ENCODE measurements at regions not wholly inside any gene's neighbourhood (a gene's known extent, or its start where the extent isn't known, plus 50 kb on each side); places are given as distances from the start of the nearest gene placed in this dataset.

DNA sequence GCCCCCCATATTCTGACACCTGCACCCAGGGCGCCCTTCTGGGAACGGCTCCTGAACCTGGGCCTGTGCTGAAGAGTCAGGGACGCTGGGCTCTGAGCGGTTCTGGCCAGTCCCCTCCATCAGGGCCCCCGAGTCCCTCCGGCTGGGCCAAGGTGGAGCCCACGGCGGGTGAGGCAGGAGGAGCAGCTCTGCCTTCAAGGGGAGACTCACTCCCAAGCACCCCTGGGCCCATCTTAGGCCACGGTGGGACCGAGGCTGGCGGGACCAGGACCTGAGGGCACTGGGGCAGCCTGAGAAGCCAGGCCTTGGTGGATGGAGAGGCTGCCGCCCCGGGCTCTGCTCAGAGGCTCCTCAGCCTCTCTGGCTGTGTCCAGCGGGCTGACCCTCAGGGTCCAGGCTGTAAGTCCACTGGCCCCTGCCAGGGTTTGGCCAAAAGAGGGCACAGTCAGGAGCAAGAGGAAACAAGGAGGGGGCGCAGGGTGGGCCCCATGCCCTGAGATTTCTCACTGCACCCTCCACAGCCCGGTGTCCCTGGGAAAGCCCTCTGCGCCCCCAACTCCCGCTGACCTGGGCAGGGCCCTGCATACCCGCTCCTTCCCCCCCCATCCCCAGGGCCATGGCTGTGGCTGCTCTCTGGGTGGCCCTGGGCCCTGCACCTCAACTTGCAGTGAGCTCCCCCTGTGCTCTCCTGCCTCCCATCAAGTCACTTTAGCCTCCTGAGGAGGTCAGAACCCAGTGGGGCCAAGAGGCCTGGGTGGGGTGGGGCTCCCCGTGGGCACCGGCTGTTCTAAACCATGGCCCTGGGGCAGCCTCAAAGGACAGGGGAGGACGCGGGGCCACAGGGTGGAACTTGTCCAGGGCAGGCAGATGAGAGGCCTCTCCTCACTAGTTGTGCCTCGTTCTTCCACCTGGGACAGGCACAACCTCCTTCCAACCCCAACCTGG lies 266.4 kb upstream of the SFSWAP start:
- TF ChIP-seq, protein P1, sequence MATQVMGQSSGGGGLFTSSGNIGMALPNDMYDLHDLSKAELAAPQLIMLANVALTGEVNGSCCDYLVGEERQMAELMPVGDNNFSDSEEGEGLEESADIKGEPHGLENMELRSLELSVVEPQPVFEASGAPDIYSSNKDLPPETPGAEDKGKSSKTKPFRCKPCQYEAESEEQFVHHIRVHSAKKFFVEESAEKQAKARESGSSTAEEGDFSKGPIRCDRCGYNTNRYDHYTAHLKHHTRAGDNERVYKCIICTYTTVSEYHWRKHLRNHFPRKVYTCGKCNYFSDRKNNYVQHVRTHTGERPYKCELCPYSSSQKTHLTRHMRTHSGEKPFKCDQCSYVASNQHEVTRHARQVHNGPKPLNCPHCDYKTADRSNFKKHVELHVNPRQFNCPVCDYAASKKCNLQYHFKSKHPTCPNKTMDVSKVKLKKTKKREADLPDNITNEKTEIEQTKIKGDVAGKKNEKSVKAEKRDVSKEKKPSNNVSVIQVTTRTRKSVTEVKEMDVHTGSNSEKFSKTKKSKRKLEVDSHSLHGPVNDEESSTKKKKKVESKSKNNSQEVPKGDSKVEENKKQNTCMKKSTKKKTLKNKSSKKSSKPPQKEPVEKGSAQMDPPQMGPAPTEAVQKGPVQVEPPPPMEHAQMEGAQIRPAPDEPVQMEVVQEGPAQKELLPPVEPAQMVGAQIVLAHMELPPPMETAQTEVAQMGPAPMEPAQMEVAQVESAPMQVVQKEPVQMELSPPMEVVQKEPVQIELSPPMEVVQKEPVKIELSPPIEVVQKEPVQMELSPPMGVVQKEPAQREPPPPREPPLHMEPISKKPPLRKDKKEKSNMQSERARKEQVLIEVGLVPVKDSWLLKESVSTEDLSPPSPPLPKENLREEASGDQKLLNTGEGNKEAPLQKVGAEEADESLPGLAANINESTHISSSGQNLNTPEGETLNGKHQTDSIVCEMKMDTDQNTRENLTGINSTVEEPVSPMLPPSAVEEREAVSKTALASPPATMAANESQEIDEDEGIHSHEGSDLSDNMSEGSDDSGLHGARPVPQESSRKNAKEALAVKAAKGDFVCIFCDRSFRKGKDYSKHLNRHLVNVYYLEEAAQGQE (IDR thresholded peaks at IDR 0.05; ENCODE audit: borderline replicate concordance) = no peak
- no peak for TF ChIP-seq POLR2AphosphoS5 (IDR thresholded peaks at IDR 0.05)
- TF ChIP-seq, protein P2, sequence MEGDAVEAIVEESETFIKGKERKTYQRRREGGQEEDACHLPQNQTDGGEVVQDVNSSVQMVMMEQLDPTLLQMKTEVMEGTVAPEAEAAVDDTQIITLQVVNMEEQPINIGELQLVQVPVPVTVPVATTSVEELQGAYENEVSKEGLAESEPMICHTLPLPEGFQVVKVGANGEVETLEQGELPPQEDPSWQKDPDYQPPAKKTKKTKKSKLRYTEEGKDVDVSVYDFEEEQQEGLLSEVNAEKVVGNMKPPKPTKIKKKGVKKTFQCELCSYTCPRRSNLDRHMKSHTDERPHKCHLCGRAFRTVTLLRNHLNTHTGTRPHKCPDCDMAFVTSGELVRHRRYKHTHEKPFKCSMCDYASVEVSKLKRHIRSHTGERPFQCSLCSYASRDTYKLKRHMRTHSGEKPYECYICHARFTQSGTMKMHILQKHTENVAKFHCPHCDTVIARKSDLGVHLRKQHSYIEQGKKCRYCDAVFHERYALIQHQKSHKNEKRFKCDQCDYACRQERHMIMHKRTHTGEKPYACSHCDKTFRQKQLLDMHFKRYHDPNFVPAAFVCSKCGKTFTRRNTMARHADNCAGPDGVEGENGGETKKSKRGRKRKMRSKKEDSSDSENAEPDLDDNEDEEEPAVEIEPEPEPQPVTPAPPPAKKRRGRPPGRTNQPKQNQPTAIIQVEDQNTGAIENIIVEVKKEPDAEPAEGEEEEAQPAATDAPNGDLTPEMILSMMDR (IDR thresholded peaks at IDR 0.05; ENCODE audit: poor library complexity, severe bottlenecking) = no peak

Data from neural cell (in vitro differentiated cells).